Stomach (tissue), 4 donors: ENCODE measurements at regions not wholly inside any gene's neighbourhood (a gene's known extent, or its start where the extent isn't known, plus 50 kb on each side); places are given as distances from the start of the nearest gene placed in this dataset.

Experiments used
- CTCF ChIP-seq, 7 experiments: fragments of 450-650 bp in 4 of 7; fragments of 200-600 bp in 3 of 7; sonication (generic) in 3 of 7; IDR thresholded peaks; one replicate each; pipeline ENCODE4 v1.5.1; 2016 to 2019; ENCODE audit warnings: antibody characterized with exemption in 7 of 7, control low read depth in 2 of 7, mild to moderate bottlenecking in 1 of 7
- EP300 ChIP-seq: sonication (generic); formaldehyde crosslinking; IDR thresholded peaks from one replicate; pipeline ENCODE4 v1.6.1; 2017; ENCODE audit warnings: antibody characterized with exemption
- POLR2A ChIP-seq, 4 donors: fragments of 450-650 bp; IDR thresholded peaks; one replicate each; pipeline ENCODE4 v1.6.1; 2016; ENCODE audit warnings: antibody characterized with exemption in 4 of 4, control low read depth in 2 of 4, mild to moderate bottlenecking in 1 of 4, moderate library complexity in 1 of 4
- POLR2AphosphoS5 ChIP-seq, 3 donors: sonication (generic); formaldehyde crosslinking; IDR thresholded peaks; one replicate each; pipeline ENCODE4 v1.6.1; 2016; ENCODE audit warnings: antibody characterized with exemption in 3 of 3

DNA sequence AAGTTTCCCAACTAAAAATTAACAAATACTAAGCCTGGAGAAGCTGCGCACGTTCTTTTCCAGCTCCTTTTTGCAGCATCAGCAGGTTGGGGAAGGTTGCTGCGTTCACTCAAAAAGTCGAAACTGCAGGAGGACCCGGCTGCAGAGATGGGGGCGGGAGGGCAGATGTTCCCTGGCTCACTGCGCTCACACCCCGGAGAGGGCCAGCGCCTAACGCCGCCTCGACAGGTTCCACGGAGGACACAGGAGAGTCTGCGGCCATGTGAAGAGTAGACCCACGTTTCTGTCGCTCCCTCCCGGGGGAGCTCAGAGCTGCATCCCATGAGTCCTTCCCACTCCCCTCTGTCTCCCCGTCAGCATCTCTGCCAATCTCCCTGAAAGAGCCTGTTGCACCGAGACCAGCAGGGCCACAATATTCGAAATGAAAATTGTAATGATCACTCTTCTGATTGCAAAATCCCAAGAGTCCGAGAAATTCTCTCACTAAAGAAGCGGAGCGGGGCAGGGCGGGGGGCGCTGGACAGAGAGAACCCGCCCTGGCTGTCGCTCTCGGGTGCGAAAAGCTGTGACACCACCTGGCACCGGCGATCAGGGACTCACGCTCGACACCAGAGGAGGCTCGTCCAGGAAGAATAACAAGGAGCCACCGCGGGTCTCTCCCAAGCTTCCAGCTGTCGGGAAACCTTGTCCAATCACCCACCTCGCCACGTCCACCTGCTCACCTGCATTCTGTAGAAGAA is 131.5 kb upstream of the PFKP start:
- TF ChIP-seq CTCF (IDR thresholded peaks at IDR 0.05) = no peak
- no peak for TF ChIP-seq EP300
- TF ChIP-seq POLR2AphosphoS5 (IDR thresholded peaks at IDR 0.05) = no peak
- TF ChIP-seq POLR2A (IDR thresholded peaks at IDR 0.05) = no peak
